Heart left ventricle (tissue), 13 donors: ENCODE measurements at regions not wholly inside any gene's neighbourhood (a gene's known extent, or its start where the extent isn't known, plus 50 kb on each side); places are given as distances from the start of the nearest gene placed in this dataset.

ENCODE experiments used
- CTCF ChIP-seq, 12 donors: fragments of 200-600 bp; sonication (generic) in 4 of 12; IDR thresholded peaks; one replicate each; pipeline versions ENCODE4 v1.5.0 to v1.8.0; 2018 to 2022; ENCODE audit warnings: antibody characterized with exemption in 12 of 12, mild to moderate bottlenecking in 5 of 12
- POLR2A ChIP-seq, 2 donors: fragments of 450-650 bp; IDR thresholded peaks; one replicate each; pipeline ENCODE4 v1.6.1; 2017; ENCODE audit warnings: antibody characterized with exemption in 2 of 2, mild to moderate bottlenecking in 2 of 2, moderate library complexity in 2 of 2
- donor health status: ischemic (EF 13 %, LVEDD 7.1; RV severe dilation, severe dysfunction).
- donor health status: DM: no; HTN: yes; CAD: no.
- donor health status: DM: no; HTN: no; CAD: no.
- donor health status: ischemic (EF 25% LVEDD 6.9; RV normal size, moderate dysfunction).
- donor health status: ischemic (EF 25% LVEDD 5.7; RV mildly dilated, moderate dysfunction).
- donor health status: ischemic (EF 35%, LVEDD 5.7; RV mildly dilated, moderate dysfunction).
- donor health status: nonischemic (EF 11% LVEDD 7.7; RV severe dilation, severe dysfunction).
- donor health status: DM: yes; HTN: yes; CAD: no.
- donor health status: PGD.
- donor health status: ischemic (EF 29% LVEDD 5.4; RV normal size, mild dysfunction).
- donor health status: nonischemic (EF 23%, LVEDD 6.1; RV moderate dilation, normal function).

- no peak for TF ChIP-seq POLR2A (IDR thresholded peaks at IDR 0.05)
- no peak for TF ChIP-seq CTCF (IDR thresholded peaks at IDR 0.05)
These were observed 274.2 kb upstream of the KCNJ16 start for GRCh38 chr17:69800870-69801269.
